Neuron (in vitro differentiated cells): ENCODE measurements at regions not wholly inside any gene's neighbourhood (a gene's known extent, or its start where the extent isn't known, plus 50 kb on each side); places are given as distances from the start of the nearest gene placed in this dataset.
"Not testable (repeated sequence)": the region's sequence is repeated elsewhere in the genome, so short reads cannot be mapped to it uniquely, and the experiment has no call there.

Experiments used
- H2AFZ ChIP-seq: one replicate; pipeline ENCODE4 v1.6.1; 2013; ENCODE audit warnings: low read depth, mild to moderate bottlenecking, inconsistent platforms, low read length, moderate library complexity
- H3K27me3 ChIP-seq: one replicate; pipeline ENCODE4 v1.6.1; 2013; ENCODE audit warnings: low read length; ENCODE audit not compliant: insufficient read depth
- H3K36me3 ChIP-seq: one replicate; pipeline ENCODE4 v1.6.1; 2013; ENCODE audit warnings: low read length; ENCODE audit not compliant: insufficient read depth
- H3K4me1 ChIP-seq: one replicate; pipeline ENCODE4 v1.6.1; 2013; ENCODE audit warnings: low read length; ENCODE audit not compliant: insufficient read depth
- H3K4me3 ChIP-seq: 2 replicates; pipeline ENCODE4 v1.5.1; 2013; ENCODE audit warnings: mild to moderate bottlenecking, low read length, moderate library complexity
- H3K9me3 ChIP-seq: one replicate; pipeline ENCODE4 v1.6.1; 2013; ENCODE audit warnings: low read length

GRCh38 chr13:31540281-31540680 lies 199.0 kb upstream of the RXFP2 start:
- Histone ChIP-seq H3K4me1 (no peaks in the 10 kb centered on the region), H2AFZ (no peak overlapping the region), H3K4me3 (no peak overlapping the region), H3K9me3 (no peaks in the 10 kb centered on the region), H3K27me3 (no peaks in the 10 kb centered on the region), H3K36me3 (no peaks in the 10 kb centered on the region)

- Histone ChIP-seq H3K4me1 (no peaks in the 10 kb centered on the region), H3K4me3 (no peak overlapping the region), H3K36me3 (no peaks in the 10 kb centered on the region), H2AFZ (no peak overlapping the region), H3K27me3 (no peaks in the 10 kb centered on the region), H3K9me3 (no peaks in the 10 kb centered on the region)
Measured at GRCh38 chr13:31543190-31543589, 196.1 kb upstream of the RXFP2 start.

- Histone ChIP-seq H3K36me3 (no peaks in the 10 kb centered on the region), H3K9me3 (no peaks in the 10 kb centered on the region), H3K4me3 (no peak overlapping the region), H3K4me1 (no peaks in the 10 kb centered on the region), H3K27me3 (no peaks in the 10 kb centered on the region), H2AFZ (no peak overlapping the region)
Measured at GRCh38 chr13:31545616-31546015, 193.7 kb upstream of the RXFP2 start.

- H3K4me1 ChIP-seq, result peaks cover 9% of the 10 kb centered on the region
- no peaks in the 10 kb centered on the region for H3K36me3 ChIP-seq
- no peaks in the 10 kb centered on the region for H3K9me3 ChIP-seq
- no peak overlapping the region for H3K4me3 ChIP-seq
- H3K27me3 ChIP-seq, result no peaks in the 10 kb centered on the region
- H2AFZ ChIP-seq, result no peak overlapping the region
Measured at GRCh38 chr13:31556376-31556775, 182.9 kb upstream of the RXFP2 start.

GRCh38 chr13:31584221-31584620 lies 155.1 kb upstream of the RXFP2 start:
- H2AFZ ChIP-seq, H3K27me3 ChIP-seq, H3K9me3 ChIP-seq, H3K4me1 ChIP-seq, H3K36me3 ChIP-seq, H3K4me3 ChIP-seq: not testable (repeated sequence)

- Histone ChIP-seq H3K27me3 (no peaks in the 10 kb centered on the region), H3K36me3 (no peaks in the 10 kb centered on the region), H3K4me3 (no peak overlapping the region), H3K9me3 (no peaks in the 10 kb centered on the region), H2AFZ (no peak overlapping the region), H3K4me1 (no peaks in the 10 kb centered on the region)
Measured at GRCh38 chr13:31587698-31588266, 151.5 kb upstream of the RXFP2 start.

GRCh38 chr13:31588316-31588715 lies 151.0 kb upstream of the RXFP2 start:
- H3K36me3 ChIP-seq, result no peaks in the 10 kb centered on the region
- no peak overlapping the region for H2AFZ ChIP-seq
- H3K9me3 ChIP-seq, result no peaks in the 10 kb centered on the region
- H3K4me3 ChIP-seq, result no peak overlapping the region
- H3K4me1 ChIP-seq, result no peaks in the 10 kb centered on the region
- H3K27me3 ChIP-seq, result no peaks in the 10 kb centered on the region

- Histone ChIP-seq H3K4me3 (no peak overlapping the region), H3K27me3 (no peaks in the 10 kb centered on the region), H2AFZ (no peak overlapping the region), H3K9me3 (no peaks in the 10 kb centered on the region), H3K36me3 (no peaks in the 10 kb centered on the region), H3K4me1 (no peaks in the 10 kb centered on the region)
Measured at GRCh38 chr13:31588893-31589292, 150.4 kb upstream of the RXFP2 start.

- Histone ChIP-seq H3K9me3 (no peaks in the 10 kb centered on the region), H3K4me1 (no peaks in the 10 kb centered on the region), H3K4me3 (no peak overlapping the region), H3K36me3 (no peaks in the 10 kb centered on the region), H3K27me3 (no peaks in the 10 kb centered on the region), H2AFZ (no peak overlapping the region)
Measured at GRCh38 chr13:31591642-31592233, 147.6 kb upstream of the RXFP2 start.

GRCh38 chr13:31594056-31594455 lies 145.3 kb upstream of the RXFP2 start:
- H3K4me1 ChIP-seq, result no peaks in the 10 kb centered on the region
- H3K27me3 ChIP-seq, result no peaks in the 10 kb centered on the region
- no peaks in the 10 kb centered on the region for H3K36me3 ChIP-seq
- H3K4me3 ChIP-seq, result no peak overlapping the region
- H2AFZ ChIP-seq, result no peak overlapping the region
- no peaks in the 10 kb centered on the region for H3K9me3 ChIP-seq

- Histone ChIP-seq H3K27me3 (no peaks in the 10 kb centered on the region), H3K36me3 (no peaks in the 10 kb centered on the region), H3K9me3 (no peaks in the 10 kb centered on the region)
Measured at GRCh38 chr13:31595563-31595962, 143.8 kb upstream of the RXFP2 start.

GRCh38 chr13:31598990-31599389 lies 140.3 kb upstream of the RXFP2 start:
- Histone ChIP-seq H3K4me3 (no peak overlapping the region), H3K27me3 (no peaks in the 10 kb centered on the region), H3K4me1 (peaks cover 3% of the 10 kb centered on the region), H3K36me3 (no peaks in the 10 kb centered on the region), H2AFZ (no peak overlapping the region), H3K9me3 (no peaks in the 10 kb centered on the region)

More at GRCh38 chr13:31595563-31595962, 143.8 kb upstream of the RXFP2 start:
- no peak overlapping the region for H3K4me3 ChIP-seq
- no peaks in the 10 kb centered on the region for H3K4me1 ChIP-seq
- no peak overlapping the region for H2AFZ ChIP-seq

- H3K36me3 ChIP-seq, result no peaks in the 10 kb centered on the region
- no peak overlapping the region for H3K4me3 ChIP-seq
- H3K4me1 ChIP-seq, result peaks cover 13% of the 10 kb centered on the region
- no peaks in the 10 kb centered on the region for H3K27me3 ChIP-seq
- no peak overlapping the region for H2AFZ ChIP-seq
- no peaks in the 10 kb centered on the region for H3K9me3 ChIP-seq
Measured at GRCh38 chr13:31605076-31605860, 134.1 kb upstream of the RXFP2 start.
